Osteoblast (primary cell): ENCODE measurements at regions not wholly inside any gene's neighbourhood (a gene's known extent, or its start where the extent isn't known, plus 50 kb on each side); places are given as distances from the start of the nearest gene placed in this dataset.

Experiments used
- DNase-seq: peaks from one replicate; pipeline ENCODE4 v3.0.0; 2011; ENCODE audit warnings: low spot score, mixed read lengths; ENCODE audit not compliant: insufficient read length; ENCODE audit errors: missing footprints
- H2AFZ ChIP-seq: 2 replicates; pipeline ENCODE4 v1.6.0; 2011; ENCODE audit warnings: mild to moderate bottlenecking, low read length
- H3K27ac ChIP-seq: 2 replicates; pipeline ENCODE4 v1.5.1; 2011; ENCODE audit warnings: mild to moderate bottlenecking, low read depth, low read length, moderate library complexity
- H3K27me3 ChIP-seq: 2 replicates; pipeline ENCODE4 v1.6.0; 2012; ENCODE audit warnings: mild to moderate bottlenecking, control low read depth, inconsistent platforms, low read length, moderate library complexity; ENCODE audit not compliant: insufficient read depth
- H3K36me3 ChIP-seq: 2 replicates; pipeline ENCODE4 v1.5.1; 2011; ENCODE audit warnings: mild to moderate bottlenecking, low read length, control low read depth, moderate library complexity; ENCODE audit not compliant: insufficient read depth
- H3K4me1 ChIP-seq: 2 replicates; pipeline ENCODE4 v1.5.1; 2011; ENCODE audit warnings: mild to moderate bottlenecking, low read length, control low read depth, moderate library complexity; ENCODE audit not compliant: insufficient read depth
- H3K4me2 ChIP-seq: 2 replicates; pipeline ENCODE4 v1.6.0; 2011; ENCODE audit warnings: mild to moderate bottlenecking, low read length; ENCODE audit not compliant: insufficient read depth
- H3K4me3 ChIP-seq: fragments of 200-600 bp; sonication (generic); 3 replicates; pipeline ENCODE4 v1.5.1; 2012; ENCODE audit warnings: mild to moderate bottlenecking, low read length, inconsistent platforms; ENCODE audit not compliant: insufficient read depth
- H3K79me2 ChIP-seq: 2 replicates; pipeline ENCODE4 v1.6.0; 2012; ENCODE audit warnings: mild to moderate bottlenecking, low read length, control low read depth, inconsistent platforms; ENCODE audit not compliant: insufficient read depth
- H3K9me3 ChIP-seq: 2 replicates; pipeline ENCODE4 v1.5.1; 2011; ENCODE audit warnings: low read depth, low read length, control low read depth
- H4K20me1 ChIP-seq: 2 replicates; pipeline ENCODE4 v1.6.0; 2012; ENCODE audit warnings: mild to moderate bottlenecking, low read length, control low read depth; ENCODE audit not compliant: insufficient read depth
- TF ChIP-seq, protein P1 (sequence below): IDR thresholded peaks from 2 replicates; pipeline ENCODE4 v1.5.1; 2011; ENCODE audit warnings: mild to moderate bottlenecking, low read depth, low read length, moderate library complexity; ENCODE audit errors: extremely low read depth

- Histone ChIP-seq H3K27ac (no peak overlapping the region), H3K36me3 (no peaks in the 10 kb centered on the region), H2AFZ (peak overlapping the region; percentile 31), H4K20me1 (no peaks in the 10 kb centered on the region), H3K27me3 (no peaks in the 10 kb centered on the region), H3K4me1 (no peaks in the 10 kb centered on the region), H3K4me3 (no peak overlapping the region), H3K4me2 (no peak overlapping the region), H3K79me2 (no peaks in the 10 kb centered on the region), H3K9me3 (no peaks in the 10 kb centered on the region)
- DNase-seq, result no peak
- TF ChIP-seq, protein P1, sequence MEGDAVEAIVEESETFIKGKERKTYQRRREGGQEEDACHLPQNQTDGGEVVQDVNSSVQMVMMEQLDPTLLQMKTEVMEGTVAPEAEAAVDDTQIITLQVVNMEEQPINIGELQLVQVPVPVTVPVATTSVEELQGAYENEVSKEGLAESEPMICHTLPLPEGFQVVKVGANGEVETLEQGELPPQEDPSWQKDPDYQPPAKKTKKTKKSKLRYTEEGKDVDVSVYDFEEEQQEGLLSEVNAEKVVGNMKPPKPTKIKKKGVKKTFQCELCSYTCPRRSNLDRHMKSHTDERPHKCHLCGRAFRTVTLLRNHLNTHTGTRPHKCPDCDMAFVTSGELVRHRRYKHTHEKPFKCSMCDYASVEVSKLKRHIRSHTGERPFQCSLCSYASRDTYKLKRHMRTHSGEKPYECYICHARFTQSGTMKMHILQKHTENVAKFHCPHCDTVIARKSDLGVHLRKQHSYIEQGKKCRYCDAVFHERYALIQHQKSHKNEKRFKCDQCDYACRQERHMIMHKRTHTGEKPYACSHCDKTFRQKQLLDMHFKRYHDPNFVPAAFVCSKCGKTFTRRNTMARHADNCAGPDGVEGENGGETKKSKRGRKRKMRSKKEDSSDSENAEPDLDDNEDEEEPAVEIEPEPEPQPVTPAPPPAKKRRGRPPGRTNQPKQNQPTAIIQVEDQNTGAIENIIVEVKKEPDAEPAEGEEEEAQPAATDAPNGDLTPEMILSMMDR, result no peak
Observed at GRCh38 chr3:106160396-106160795, 291.6 kb upstream of the CBLB start.

- Histone ChIP-seq H3K27me3 (no peaks in the 10 kb centered on the region), H2AFZ (peak overlapping the region; percentile 8), H3K4me2 (no peak overlapping the region), H3K27ac (no peak overlapping the region), H3K4me1 (no peaks in the 10 kb centered on the region), H3K9me3 (no peaks in the 10 kb centered on the region), H3K4me3 (no peak overlapping the region), H3K79me2 (no peaks in the 10 kb centered on the region), H3K36me3 (no peaks in the 10 kb centered on the region), H4K20me1 (no peaks in the 10 kb centered on the region)
- DNase-seq, result no peak
- TF ChIP-seq, protein P1, result no peak
Observed at GRCh38 chr3:106161246-106161645, 292.4 kb upstream of the CBLB start.

DNA sequence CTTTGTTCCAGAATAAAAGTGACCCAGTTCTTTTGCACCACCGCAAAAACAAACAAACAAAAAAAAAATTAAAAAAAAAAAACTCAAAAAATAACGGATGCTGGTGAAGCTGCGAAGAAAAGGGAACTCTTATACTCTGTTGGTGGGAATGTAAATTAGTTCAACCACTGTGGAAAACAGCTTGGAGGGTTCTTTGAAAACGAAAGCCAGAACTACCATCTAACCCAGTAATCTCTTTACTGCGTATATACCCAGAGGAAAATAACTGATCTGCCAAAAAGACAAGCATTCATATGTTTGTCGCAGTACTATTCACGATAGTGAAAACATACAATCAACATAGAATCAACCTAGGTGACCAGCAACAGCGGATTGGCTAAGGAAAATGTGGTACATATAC lies 298.9 kb upstream of the CBLB start:
- Histone ChIP-seq H3K36me3 (no peaks in the 10 kb centered on the region), H2AFZ (peak overlapping the region; percentile 56), H3K9me3 (no peaks in the 10 kb centered on the region), H3K4me3 (no peak overlapping the region), H4K20me1 (no peaks in the 10 kb centered on the region), H3K27ac (no peak overlapping the region), H3K4me1 (no peaks in the 10 kb centered on the region), H3K4me2 (no peak overlapping the region), H3K79me2 (no peaks in the 10 kb centered on the region), H3K27me3 (no peaks in the 10 kb centered on the region)
- DNase-seq, result no peak
- TF ChIP-seq, protein P1, result no peak

GRCh38 chr3:106168962-106169750 lies 300.3 kb upstream of the CBLB start:
- no peak for DNase-seq
- Histone ChIP-seq H3K36me3 (no peaks in the 10 kb centered on the region), H3K4me1 (no peaks in the 10 kb centered on the region), H3K4me2 (no peak overlapping the region), H3K27ac (no peak overlapping the region), H3K4me3 (no peak overlapping the region), H3K79me2 (no peaks in the 10 kb centered on the region), H3K9me3 (no peaks in the 10 kb centered on the region), H2AFZ (no peak overlapping the region), H4K20me1 (no peaks in the 10 kb centered on the region), H3K27me3 (no peaks in the 10 kb centered on the region)
- TF ChIP-seq, protein P1, result no peak
